A204.1 (cell line): ENCODE measurements at regions not wholly inside any gene's neighbourhood (a gene's known extent, or its start where the extent isn't known, plus 50 kb on each side); places are given as distances from the start of the nearest gene placed in this dataset.
"Not testable (repeated sequence)": the region's sequence is repeated elsewhere in the genome, so short reads cannot be mapped to it uniquely, and the experiment has no call there.

Experiments
- FAIRE-seq: peaks from 2 replicates; lab custom pipeline; 2012; peaks lifted over from hg19 to GRCh38; lab: Jason Lieb, UNC

- FAIRE-seq, result no peak
Measured at GRCh38 chr4:173761236-173761635, 231.2 kb upstream of the HAND2 start.

GRCh38 chr4:173758132-173758531 lies 228.1 kb upstream of the HAND2 start:
- no peak for FAIRE-seq

GRCh38 chr4:173753408-173753807 lies 223.4 kb upstream of the HAND2 start:
- peak; percentile 35 for FAIRE-seq

DNA sequence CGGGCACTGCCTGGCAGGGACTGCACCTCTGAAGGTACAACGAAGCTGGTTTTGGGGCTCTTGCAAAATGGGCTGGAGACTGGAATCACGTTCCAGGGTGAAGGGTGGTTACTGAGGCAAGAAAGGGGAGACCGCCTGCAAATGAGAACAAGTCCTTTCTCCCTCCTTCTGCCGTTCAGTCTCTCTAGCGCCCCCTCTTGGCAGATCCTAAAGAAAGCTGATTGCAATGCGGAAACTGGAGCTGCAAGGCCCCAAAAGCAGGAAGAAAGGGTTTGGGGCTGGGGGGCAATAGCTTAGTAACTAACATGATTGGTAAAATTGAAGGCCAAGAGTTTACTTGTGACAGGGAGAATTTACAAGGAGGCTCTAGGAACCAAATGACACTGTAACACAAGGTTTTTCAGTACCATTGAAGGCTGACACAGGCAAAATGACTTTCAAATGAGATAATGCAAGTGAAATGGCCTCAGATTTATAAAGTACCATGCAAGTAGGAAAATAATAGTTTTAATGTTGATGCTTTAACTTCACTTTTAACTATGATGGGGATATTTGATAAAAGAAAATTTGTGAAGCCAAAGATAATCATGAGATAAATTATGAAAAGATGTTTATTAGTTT lies 222.7 kb upstream of the HAND2 start:
- FAIRE-seq, result no peak

- peak; percentile 67 for FAIRE-seq
Measured at GRCh38 chr4:173748353-173748752, 218.3 kb upstream of the HAND2 start.

- FAIRE-seq, result no peak
Measured at GRCh38 chr4:173747537-173748257, 217.7 kb upstream of the HAND2 start.

GRCh38 chr4:173746424-173746823 lies 216.4 kb upstream of the HAND2 start:
- FAIRE-seq, result no peak

- no peak for FAIRE-seq
Measured at GRCh38 chr4:173745765-173746164, 215.7 kb upstream of the HAND2 start.

- FAIRE-seq, result no peak
Measured at GRCh38 chr4:173736840-173737239, 206.8 kb upstream of the HAND2 start.

- no peak for FAIRE-seq
Measured at GRCh38 chr4:173735585-173735984, 205.6 kb upstream of the HAND2 start.

DNA sequence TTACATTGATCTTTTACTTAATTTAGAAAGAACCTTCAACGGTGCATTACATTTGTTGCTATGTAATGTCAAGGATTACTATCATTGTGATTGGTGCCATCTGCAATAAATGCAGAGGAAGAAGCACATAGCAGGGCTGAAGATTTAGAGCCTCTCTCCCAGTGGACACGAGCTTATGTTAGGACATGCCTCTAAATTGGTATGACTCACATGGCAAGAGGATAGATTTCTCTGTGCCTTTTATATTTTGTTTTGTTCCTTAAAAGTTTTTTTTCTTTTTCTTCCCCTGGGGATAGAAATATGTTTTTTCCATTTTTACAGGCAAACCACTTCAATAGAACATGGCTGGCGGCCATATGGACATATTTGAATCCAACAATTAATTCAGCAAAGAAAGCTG lies 205.0 kb upstream of the HAND2 start:
- FAIRE-seq, result no peak

GRCh38 chr4:173731257-173731656 lies 201.2 kb upstream of the HAND2 start:
- FAIRE-seq, result no peak

- FAIRE-seq, result no peak
Measured at GRCh38 chr4:173722075-173722474, 192.0 kb upstream of the HAND2 start.

DNA sequence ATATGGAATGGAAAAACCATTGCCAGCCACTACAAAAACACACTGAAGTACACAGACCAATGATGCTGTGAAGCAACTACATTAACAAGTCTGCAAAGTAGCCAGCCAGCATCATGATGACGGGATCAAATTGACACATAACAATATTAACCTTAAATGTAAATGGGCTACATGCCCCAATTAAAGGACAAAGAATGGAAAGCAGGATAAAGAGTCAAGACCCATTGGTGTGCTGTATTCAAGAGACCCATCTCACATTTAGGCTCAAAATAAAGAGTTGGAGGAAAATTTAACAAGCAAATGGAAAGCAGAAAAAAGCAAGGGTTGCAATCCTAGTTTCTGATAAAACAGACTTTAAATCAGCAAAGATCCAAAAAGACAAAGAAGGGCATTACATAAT lies 188.5 kb upstream of the HAND2 start:
- not testable (repeated sequence) for FAIRE-seq

DNA sequence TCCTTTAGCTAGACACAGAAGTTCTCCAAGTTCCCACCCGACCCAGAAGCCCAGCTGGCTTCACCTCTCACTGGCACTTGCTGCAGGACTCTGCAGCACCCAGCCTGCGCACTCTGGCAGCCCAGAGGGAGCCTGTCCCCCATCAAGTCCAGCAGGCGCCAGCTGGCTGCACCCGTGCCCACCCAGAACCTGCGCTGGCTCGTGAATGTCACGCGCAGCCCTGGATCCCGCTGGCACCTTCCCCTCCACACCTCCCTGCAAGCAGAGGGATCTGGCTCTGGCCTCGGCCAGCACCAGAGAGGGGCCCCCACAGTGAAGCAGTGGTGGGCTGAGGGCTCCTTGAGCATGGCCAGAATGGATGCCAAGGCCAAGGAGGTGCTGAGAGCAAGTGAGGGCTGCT lies 187.6 kb upstream of the HAND2 start:
- no peak for FAIRE-seq

DNA sequence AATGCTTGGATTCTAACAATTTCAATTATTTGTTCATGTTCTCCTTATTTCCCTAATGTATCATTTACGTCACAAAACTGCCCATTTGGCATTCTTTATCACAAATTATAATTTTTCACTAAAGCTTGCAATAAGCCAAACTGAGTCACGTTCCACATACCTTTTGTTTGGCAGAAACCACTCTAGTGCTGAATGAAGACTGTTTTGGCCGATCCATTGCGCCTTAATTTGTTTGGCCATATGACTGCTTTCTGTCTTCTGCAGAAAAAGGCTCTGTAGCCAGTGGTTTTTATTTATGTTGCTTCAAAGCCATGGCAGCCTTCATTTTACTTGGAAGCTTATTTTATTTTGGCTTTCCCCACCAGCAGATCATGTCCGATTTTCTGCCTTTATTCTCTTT lies 184.4 kb upstream of the HAND2 start:
- no peak for FAIRE-seq

DNA sequence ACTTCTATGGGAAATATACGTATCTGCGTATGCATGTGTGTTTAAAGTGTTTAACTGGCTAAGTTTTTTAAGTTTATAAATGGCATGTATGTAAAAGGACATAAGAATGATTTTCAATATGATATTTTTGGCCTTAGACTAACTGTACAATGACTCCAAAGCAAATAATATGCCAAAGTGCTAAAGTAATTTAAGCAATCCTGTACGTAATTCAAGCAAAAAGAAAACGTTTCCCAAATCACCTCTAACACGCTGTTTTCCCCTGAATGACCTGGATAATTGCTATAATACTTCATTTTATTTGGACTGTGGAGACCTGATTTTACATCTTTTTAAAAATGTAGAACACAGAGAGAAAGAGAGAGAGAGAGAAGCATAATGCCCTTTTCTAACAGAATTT lies 183.0 kb upstream of the HAND2 start:
- FAIRE-seq, result no peak

DNA sequence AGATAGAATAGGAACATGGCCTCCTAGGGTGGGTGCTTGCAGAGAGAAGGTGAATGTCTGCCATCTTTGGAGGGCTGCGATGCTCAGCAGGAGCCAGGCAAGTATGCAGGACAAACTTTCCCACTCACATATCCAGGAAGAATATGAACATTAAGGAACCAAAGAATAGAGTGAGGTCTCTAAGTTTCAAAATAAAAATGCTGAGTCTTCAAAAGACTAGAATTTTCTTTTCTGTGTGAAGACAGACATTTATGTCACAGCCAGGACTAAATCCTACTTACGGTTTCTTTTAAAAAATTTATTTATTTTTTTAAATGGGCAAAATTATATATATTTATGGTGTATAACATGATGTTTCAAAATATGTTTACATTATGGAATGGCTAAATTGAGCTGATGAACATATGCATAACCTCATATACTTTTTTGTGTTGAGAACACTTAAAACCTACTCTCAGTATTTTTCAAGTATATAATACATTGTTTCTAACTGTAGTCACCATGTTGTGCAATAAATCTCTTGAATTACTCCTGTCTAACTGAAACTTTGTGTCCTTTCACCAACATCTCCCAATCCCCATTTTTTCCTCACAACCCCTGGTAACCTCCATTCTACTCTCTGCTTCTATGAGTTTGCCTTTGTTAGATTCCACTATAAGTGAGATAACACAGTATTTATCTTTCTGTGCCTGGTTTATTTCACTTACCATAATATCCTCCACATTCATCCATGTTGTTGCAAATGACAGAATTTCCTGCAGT lies 177.8 kb upstream of the HAND2 start:
- FAIRE-seq, result no peak

- FAIRE-seq, result no peak
Measured at GRCh38 chr4:173704201-173704600, 174.2 kb upstream of the HAND2 start.

GRCh38 chr4:173703021-173703420 lies 173.0 kb upstream of the HAND2 start:
- FAIRE-seq, result no peak

DNA sequence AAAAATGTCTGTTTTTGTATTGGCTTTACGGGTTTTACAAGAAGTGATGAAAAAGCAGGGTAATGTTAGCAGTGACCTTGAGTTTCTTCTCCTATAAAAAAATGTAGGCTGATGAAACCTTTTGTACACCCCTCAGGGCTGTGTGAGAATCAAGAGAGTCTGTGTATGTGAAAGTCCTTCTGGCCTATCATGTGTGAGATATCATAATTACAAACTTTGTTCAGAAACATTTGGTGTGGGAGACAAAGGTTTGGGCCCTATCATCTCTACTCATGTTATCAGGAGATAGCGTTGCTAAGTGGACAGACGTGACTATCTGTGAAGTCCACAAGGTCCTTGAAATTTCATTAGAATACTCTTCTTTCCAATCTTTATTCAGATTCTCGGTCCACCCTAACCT lies 170.6 kb upstream of the HAND2 start:
- FAIRE-seq, result no peak

DNA sequence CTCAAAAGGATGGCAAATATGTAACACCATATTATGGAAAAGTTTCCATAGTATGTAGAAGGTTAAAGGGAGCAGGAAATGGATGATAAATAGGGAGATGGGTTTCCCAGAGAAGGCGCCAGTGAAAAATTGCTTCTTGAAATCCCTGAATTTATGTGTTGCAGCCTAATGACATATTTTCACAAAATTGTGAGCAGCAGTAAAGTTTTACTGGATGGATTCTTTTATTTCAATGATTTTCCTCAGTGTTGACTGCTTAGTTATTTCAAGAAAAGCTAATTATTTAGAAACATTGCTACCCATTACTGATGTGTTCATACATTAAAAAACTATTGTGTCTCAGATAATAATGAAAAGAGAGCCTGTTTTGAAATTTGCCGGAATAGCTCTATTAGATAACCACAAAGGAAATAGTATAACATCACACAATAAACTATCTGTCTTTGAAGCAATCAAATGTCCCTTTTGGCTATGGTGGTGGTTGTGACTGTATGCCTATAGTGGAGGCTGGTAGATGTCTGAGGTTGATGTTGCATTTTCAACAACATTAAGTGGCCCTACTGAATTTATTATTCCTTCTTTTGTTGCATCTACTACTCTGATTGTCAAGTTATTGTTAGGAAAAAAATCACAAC lies 169.9 kb upstream of the HAND2 start:
- no peak for FAIRE-seq
